Endothelial cell of hepatic sinusoid (primary cell): ENCODE measurements at regions not wholly inside any gene's neighbourhood (a gene's known extent, or its start where the extent isn't known, plus 50 kb on each side); places are given as distances from the start of the nearest gene placed in this dataset.
"Not testable (repeated sequence)": the region's sequence is repeated elsewhere in the genome, so short reads cannot be mapped to it uniquely, and the experiment has no call there.

Experiments
- in situ Hi-C: cut with HindIII; loops from 2 replicates; pipeline ENCODE4 v1.10.0; 2017; ENCODE audit warnings: low sequenced_read_pairs

GRCh38 chr5:18395126-18396110, 761.2 kb downstream of the TAF11L14 start:
- in situ Hi-C loops = no loop called here

- in situ Hi-C loops = no loop called here
Measured at GRCh38 chr5:18397371-18397770, 763.1 kb downstream of the TAF11L14 start.

- in situ Hi-C loops = no loop called here
Measured at GRCh38 chr5:18397891-18398290, 763.6 kb downstream of the TAF11L14 start.

- in situ Hi-C loops = not testable (repeated sequence)
Measured at GRCh38 chr5:18399461-18400327, 765.4 kb downstream of the TAF11L14 start.

- in situ Hi-C loops = no loop called here
Measured at GRCh38 chr5:18403141-18403540, 768.9 kb downstream of the TAF11L14 start.

- in situ Hi-C loops = no loop called here
Measured at GRCh38 chr5:18403941-18404438, 769.7 kb downstream of the TAF11L14 start.

GRCh38 chr5:18420711-18421110, 786.5 kb downstream of the TAF11L14 start:
- in situ Hi-C loops = no loop called here

GRCh38 chr5:18433336-18433735, 799.1 kb downstream of the TAF11L14 start:
- in situ Hi-C loops = no loop called here

GRCh38 chr5:18438126-18438525, 803.9 kb downstream of the TAF11L14 start:
- in situ Hi-C loops = no loop called here

- in situ Hi-C loops = no loop called here
Measured at GRCh38 chr5:18455521-18455920, 821.3 kb downstream of the TAF11L14 start.

GRCh38 chr5:18457255-18457654, 823.0 kb downstream of the TAF11L14 start:
- in situ Hi-C loops = no loop called here

GRCh38 chr5:18461766-18462165, 827.5 kb downstream of the TAF11L14 start:
- in situ Hi-C loops = no loop called here

GRCh38 chr5:18465833-18466681, 831.8 kb downstream of the TAF11L14 start:
- in situ Hi-C loops = no loop called here

- in situ Hi-C loops = no loop called here
Measured at GRCh38 chr5:18466731-18467130, 832.5 kb downstream of the TAF11L14 start.

- in situ Hi-C loops = not testable (repeated sequence)
Measured at GRCh38 chr5:18471791-18472190, 837.5 kb downstream of the TAF11L14 start.

- in situ Hi-C loops = no loop called here
Measured at GRCh38 chr5:18483451-18483850, 849.2 kb downstream of the TAF11L14 start.

- in situ Hi-C loops = no loop called here
Measured at GRCh38 chr5:18487928-18488480, 853.7 kb downstream of the TAF11L14 start.

- in situ Hi-C loops = no loop called here
Measured at GRCh38 chr5:18489703-18490102, 855.4 kb downstream of the TAF11L14 start.

GRCh38 chr5:18491349-18491748, 857.1 kb downstream of the TAF11L14 start:
- in situ Hi-C loops = no loop called here

- in situ Hi-C loops = no loop called here
Measured at GRCh38 chr5:18495157-18495556, 860.9 kb downstream of the TAF11L14 start.
